Naive thymus-derived CD4-positive, alpha-beta T cell (primary cell): ENCODE measurements at regions not wholly inside any gene's neighbourhood (a gene's known extent, or its start where the extent isn't known, plus 50 kb on each side); places are given as distances from the start of the nearest gene placed in this dataset.

Source experiments
- ATAC-seq: fragments of 150-1000 bp; cut with Tn5 transposase; 2 replicates; pipeline ENCODE4 v1.10.0; 2021; ENCODE audit warnings: mild to moderate bottlenecking, moderate library complexity
- CTCF ChIA-PET: fragments of 350-600 bp; sonication (Branson Sonifier 250); formaldehyde crosslinking; loops from one replicate; lab custom pipeline; 2021; ENCODE audit warnings: antibody characterized with exemption; lab: Charles Lee
- POLR2A ChIA-PET: fragments of 350-600 bp; sonication (Branson Sonifier 250); formaldehyde crosslinking; loops from one replicate; lab custom pipeline; 2021; ENCODE audit warnings: antibody characterized with exemption, inconsistent platforms; lab: Charles Lee
- DNase-seq, 9 donors: peaks; one replicate each; pipeline versions ENCODE4 v3.0.0 to v3.0.0-alpha.2; 2020 to 2022; ENCODE audit warnings: mixed read lengths in 1 of 9
- H3K27ac ChIP-seq: one replicate; pipeline ENCODE4 v1.7.0; 2013; ENCODE audit warnings: mild to moderate bottlenecking, low read depth, low read length, moderate library complexity
- H3K27me3 ChIP-seq, 2 donors: one replicate each; pipeline ENCODE4 v1.7.0; 2013; ENCODE audit warnings: low read length in 2 of 2, mild to moderate bottlenecking in 2 of 2, moderate library complexity in 2 of 2; ENCODE audit not compliant: control insufficient read depth in 2 of 2, insufficient read depth in 2 of 2
- H3K36me3 ChIP-seq, 3 experiments: 1 replicate in 2 of 3; 2 replicates in 1 of 3; pipeline ENCODE4 v1.7.0; 2013; ENCODE audit warnings: low read length in 3 of 3, mild to moderate bottlenecking in 3 of 3, moderate library complexity in 1 of 3; ENCODE audit not compliant: insufficient read depth in 3 of 3, control insufficient read depth in 2 of 3
- H3K4me1 ChIP-seq, 2 donors: one replicate each; pipeline ENCODE4 v1.7.0; 2013; ENCODE audit warnings: low read length in 2 of 2, mild to moderate bottlenecking in 2 of 2, moderate library complexity in 1 of 2; ENCODE audit not compliant: control insufficient read depth in 2 of 2, insufficient read depth in 2 of 2
- H3K4me3 ChIP-seq: 2 replicates; pipeline ENCODE4 v1.7.0; 2013; ENCODE audit warnings: mild to moderate bottlenecking, low read length
- H3K9me3 ChIP-seq, 3 experiments: 1 replicate in 2 of 3; 2 replicates in 1 of 3; pipeline ENCODE4 v1.7.0; 2013; ENCODE audit warnings: low read length in 3 of 3; ENCODE audit not compliant: control insufficient read depth in 2 of 3
- H3K27ac Mint-ChIP-seq, 9 donors: one replicate each; pipeline ENCODE4 v1.8.0; 2020 to 2022; ENCODE audit warnings: mixed read lengths in 9 of 9, mild to moderate bottlenecking in 8 of 9, moderate library complexity in 5 of 9, inconsistent platforms in 2 of 9
- H3K27me3 Mint-ChIP-seq, 5 donors: one replicate each; pipeline ENCODE4 v1.8.0; 2021 to 2022; ENCODE audit warnings: mixed read lengths in 5 of 5, mild to moderate bottlenecking in 1 of 5
- H3K36me3 Mint-ChIP-seq, 5 donors: one replicate each; pipeline ENCODE4 v1.8.0; 2020 to 2022; ENCODE audit warnings: mixed read lengths in 5 of 5, mild to moderate bottlenecking in 3 of 5, inconsistent platforms in 1 of 5
- H3K4me1 Mint-ChIP-seq, 7 donors: one replicate each; pipeline ENCODE4 v1.8.0; 2020 to 2022; ENCODE audit warnings: mixed read lengths in 7 of 7, mild to moderate bottlenecking in 3 of 7, inconsistent platforms in 1 of 7
- H3K4me3 Mint-ChIP-seq, 10 donors: one replicate each; pipeline ENCODE4 v1.8.0; 2020 to 2022; ENCODE audit warnings: mild to moderate bottlenecking in 10 of 10, mixed read lengths in 10 of 10, moderate library complexity in 6 of 10, inconsistent platforms in 2 of 10
- H3K9me3 Mint-ChIP-seq, 11 donors: one replicate each; pipeline ENCODE4 v1.8.0; 2020 to 2022; ENCODE audit warnings: mixed read lengths in 11 of 11, mild to moderate bottlenecking in 4 of 11, inconsistent platforms in 1 of 11, moderate library complexity in 1 of 11
- intact Hi-C, 2 donors: fragments of 100-400 bp; cut with micrococcal nuclease; formaldehyde crosslinking; loops; one replicate each; pipeline ENCODE4 v1.15.1; 2023

DNA sequence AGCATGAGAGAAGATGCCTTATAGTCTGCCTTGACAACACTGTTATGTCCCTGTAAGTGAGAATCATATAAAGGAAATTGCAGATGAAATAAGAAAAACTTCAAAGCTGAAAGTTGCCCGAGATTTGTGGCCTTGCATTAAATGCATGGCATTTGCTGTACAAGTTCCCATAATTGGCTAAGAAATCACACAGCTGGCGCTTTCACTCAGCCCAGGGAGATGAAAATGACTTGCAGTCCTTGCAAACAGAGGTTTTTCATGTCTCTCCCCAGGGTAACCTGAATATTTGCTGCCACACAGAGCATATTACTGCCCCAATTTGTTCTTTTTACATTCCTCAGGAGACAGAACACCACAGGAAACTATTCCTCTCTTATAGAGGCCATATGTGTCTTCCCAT lies 174.8 kb downstream of the FAM114A2 start:
- Histone ChIP-seq H3K27ac (no peak overlapping the region), H3K4me1 (no peaks in the 10 kb centered on the region), H3K9me3 (no peaks in the 10 kb centered on the region), H3K36me3 (no peaks in the 10 kb centered on the region), H3K27me3 (no peaks in the 10 kb centered on the region), H3K4me3 (no peak overlapping the region)
- CTCF ChIA-PET, result no interaction called here
- H3K4me1 Mint-ChIP-seq, result no peaks in the 10 kb centered on the region
- H3K27ac Mint-ChIP-seq, result no peak overlapping the region
- DNase-seq (no peak), ATAC-seq (no peak)
- POLR2A ChIA-PET, result no interaction called here
- H3K36me3 Mint-ChIP-seq, result no peaks in the 10 kb centered on the region
- H3K4me3 Mint-ChIP-seq, result no peak overlapping the region
- intact Hi-C loops, result no loop called here
- H3K27me3 Mint-ChIP-seq, result peaks cover 0 to 23% (median 15%) of the 10 kb centered on the region in 5 donors
- peaks cover 0 to 8% (median 1%) of the 10 kb centered on the region in 11 donors for H3K9me3 Mint-ChIP-seq
